Fibroblast of mammary gland (primary cell): ENCODE measurements at regions not wholly inside any gene's neighbourhood (a gene's known extent, or its start where the extent isn't known, plus 50 kb on each side); places are given as distances from the start of the nearest gene placed in this dataset.
"Not testable (repeated sequence)": the region's sequence is repeated elsewhere in the genome, so short reads cannot be mapped to it uniquely, and the experiment has no call there.

Source experiments
- DNase-seq: peaks from one replicate; pipeline ENCODE4 v3.0.0-alpha.2; 2010; ENCODE audit warnings: low read depth
- H3K4me3 ChIP-seq: 2 replicates; pipeline ENCODE4 v1.5.1; 2011; ENCODE audit warnings: low read depth, mild to moderate bottlenecking, low read length, moderate library complexity; ENCODE audit not compliant: control insufficient read depth
- TF ChIP-seq, protein P1 (sequence below): conservative IDR thresholded peaks from 2 replicates; pipeline ENCODE4 v1.5.1; 2011; ENCODE audit warnings: low read depth, low read length, inconsistent platforms; ENCODE audit not compliant: control insufficient read depth, insufficient read depth

DNA sequence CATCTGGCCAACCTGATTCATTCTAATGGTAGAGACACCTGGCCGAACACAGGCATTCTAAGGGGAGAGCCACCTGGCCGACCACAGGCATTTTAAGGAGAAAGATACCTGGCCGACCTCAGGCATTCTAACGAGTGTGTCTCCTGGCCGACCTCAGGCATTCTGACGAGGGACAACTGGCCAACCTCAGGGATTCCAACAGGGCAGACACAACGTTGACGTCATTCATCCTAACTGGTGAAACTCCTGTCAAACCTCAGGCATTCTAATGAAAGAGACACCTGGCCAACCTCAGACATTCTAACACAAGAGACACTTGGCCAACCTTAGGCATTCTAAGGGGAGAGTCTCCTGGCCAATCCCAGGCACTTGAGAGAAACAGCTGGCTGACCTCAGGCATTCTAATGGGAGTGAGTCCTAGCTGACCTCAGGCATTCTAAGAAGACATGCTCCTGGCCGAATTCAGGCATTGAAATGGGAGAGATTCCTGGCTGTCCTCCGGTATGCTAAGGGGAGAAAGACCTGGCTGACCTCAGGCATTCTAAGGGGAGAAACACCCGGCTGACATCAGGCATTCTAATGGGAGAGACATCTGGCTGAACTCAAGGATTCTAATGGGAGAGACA, 1352.5 kb downstream of the UQCRFS1 start:
- TF ChIP-seq, protein P1, sequence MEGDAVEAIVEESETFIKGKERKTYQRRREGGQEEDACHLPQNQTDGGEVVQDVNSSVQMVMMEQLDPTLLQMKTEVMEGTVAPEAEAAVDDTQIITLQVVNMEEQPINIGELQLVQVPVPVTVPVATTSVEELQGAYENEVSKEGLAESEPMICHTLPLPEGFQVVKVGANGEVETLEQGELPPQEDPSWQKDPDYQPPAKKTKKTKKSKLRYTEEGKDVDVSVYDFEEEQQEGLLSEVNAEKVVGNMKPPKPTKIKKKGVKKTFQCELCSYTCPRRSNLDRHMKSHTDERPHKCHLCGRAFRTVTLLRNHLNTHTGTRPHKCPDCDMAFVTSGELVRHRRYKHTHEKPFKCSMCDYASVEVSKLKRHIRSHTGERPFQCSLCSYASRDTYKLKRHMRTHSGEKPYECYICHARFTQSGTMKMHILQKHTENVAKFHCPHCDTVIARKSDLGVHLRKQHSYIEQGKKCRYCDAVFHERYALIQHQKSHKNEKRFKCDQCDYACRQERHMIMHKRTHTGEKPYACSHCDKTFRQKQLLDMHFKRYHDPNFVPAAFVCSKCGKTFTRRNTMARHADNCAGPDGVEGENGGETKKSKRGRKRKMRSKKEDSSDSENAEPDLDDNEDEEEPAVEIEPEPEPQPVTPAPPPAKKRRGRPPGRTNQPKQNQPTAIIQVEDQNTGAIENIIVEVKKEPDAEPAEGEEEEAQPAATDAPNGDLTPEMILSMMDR: no peak

DNA sequence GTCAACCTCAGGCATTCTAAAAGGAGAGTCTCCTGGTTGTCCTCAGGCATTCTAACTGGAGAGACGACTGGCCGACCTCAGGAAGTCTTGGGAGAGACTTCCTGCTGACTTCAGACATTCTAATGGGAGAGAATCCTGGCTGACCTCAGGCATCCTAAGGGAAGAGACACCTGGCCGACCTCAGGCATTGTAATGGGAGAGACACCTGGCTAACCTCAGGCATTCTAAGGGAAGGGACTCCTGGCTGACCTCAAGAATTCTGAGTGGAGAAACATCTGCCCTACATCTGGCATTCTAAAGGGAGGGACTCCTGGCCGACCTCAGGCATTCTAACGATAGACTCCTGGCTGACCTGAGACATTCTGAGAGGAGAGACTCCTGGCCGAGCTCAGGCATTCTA, 1353.3 kb downstream of the UQCRFS1 start:
- TF ChIP-seq, protein P1: no peak
- H3K4me3 ChIP-seq: no peak overlapping the region
- no peak for DNase-seq

More for the DNA sequence above, 1352.5 kb downstream of the UQCRFS1 start:
- no peak for DNase-seq
- no peak overlapping the region for H3K4me3 ChIP-seq

DNA sequence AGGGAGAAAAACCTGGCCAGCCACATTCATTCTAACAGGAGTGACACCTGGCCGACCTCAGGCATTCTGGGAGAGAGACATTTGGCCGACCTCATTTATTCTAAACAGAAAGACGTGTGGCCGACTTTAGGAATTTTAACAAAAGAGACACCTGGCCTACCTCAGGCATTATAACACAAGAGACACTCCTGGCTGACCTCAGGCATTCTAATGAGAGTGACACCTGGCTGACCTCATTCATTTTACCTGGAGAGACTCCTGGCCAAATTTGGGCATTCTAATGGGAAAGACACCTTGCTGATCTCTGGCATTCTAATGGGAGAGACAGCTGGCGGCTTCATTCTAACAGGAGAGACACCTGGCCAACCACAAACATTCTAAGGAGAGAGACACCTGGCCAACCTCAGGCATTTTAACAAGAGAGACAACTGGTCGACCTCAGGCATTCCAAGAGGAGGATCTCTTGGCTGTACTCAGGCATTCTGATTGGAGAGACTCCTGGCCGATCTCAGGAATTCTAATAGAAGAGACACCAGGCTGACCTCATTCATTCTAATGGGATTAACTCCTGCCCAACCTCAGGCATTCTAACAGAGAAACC, 1353.9 kb downstream of the UQCRFS1 start:
- TF ChIP-seq, protein P1: no peak
- DNase-seq: no peak
- no peak overlapping the region for H3K4me3 ChIP-seq

DNA sequence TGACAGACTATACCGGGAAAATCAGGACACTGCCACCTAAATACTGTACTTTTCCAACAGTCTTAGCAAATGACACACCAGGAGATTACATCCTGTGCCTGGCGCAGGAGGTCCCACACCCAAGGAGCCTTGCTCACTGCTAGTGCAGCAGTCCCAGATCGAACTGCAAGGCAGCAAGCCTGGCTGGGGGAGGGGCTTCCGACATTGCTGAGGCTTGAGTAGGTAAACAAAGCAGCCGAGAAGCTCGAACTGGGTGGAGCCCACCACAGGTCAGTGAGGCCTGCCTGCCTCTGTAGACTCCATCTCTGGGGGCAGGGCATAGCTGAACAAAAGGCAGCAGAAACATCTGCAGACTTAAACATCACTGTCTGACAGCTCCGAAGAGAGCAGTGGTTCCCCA, 1360.0 kb downstream of the UQCRFS1 start:
- H3K4me3 ChIP-seq, DNase-seq: not testable (repeated sequence)

DNA sequence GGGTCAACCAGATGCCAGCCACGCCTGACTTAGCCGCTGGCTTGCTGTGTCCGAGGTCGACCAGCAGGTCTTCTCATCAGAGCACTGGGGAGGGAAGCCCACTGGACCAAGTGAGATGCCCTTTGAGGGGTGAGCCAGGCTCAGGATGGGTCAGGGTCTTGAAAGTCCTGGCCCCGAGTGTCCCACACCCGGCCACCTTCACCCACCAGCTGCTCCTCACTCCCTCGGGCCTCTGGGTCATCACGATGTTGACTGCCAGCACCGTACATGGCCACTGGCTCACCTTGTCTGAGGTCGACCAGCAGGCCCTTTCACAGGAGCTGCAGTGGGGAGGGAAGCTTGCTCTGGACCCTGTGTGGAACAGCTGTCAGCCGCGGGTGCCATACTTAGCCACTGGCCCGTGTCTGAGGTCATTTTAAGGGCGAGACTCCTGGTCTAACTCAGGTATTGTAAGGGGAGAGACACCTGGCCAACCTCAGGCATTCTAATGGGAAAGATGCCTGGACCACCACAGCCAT, 1361.3 kb downstream of the UQCRFS1 start:
- TF ChIP-seq, protein P1: no peak
- no peak overlapping the region for H3K4me3 ChIP-seq
- no peak for DNase-seq

DNA sequence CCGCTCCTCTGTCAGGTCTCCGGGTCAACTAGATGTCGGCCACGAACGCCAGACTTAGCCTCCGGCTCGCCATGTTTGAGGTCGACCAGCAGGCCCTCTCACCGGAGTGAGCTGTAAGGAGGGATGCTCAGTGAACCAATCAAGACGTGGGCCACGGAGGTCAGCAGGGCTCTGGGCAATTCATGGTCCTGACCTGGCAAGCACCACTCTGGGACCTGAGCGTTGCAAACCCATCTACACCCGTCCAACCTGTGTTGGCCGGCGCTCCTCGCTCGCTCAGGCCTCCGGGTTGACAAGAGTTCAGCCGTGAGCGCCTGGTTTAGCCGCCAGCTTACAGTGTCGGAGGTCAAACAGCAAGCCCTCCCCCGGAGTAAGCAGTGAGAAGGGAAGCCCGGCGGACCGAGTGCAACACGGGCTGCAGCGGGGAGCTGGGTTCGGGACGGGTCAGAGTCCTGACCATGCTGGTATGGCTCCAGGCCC, 1361.9 kb downstream of the UQCRFS1 start:
- DNase-seq: no peak
- no peak overlapping the region for H3K4me3 ChIP-seq
- TF ChIP-seq, protein P1: no peak

DNA sequence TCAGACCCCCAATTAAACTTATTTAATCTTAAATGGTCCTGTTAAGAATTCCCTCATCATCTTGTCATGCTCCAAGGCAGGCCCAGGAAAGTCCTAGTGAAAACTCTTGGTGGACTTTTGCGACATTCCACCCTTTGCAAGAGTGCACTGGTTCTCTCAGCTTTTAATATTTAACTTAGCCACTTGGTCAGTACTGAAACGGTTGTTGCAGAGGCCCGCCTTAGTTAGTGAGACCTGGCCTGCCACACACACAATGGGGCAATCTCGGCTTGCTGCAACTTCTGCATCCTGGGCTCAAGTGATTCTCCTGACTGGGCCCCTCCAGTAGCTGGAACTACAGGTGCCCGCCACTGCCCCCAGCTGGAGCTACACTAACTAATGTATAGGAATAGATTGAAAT, 1366.0 kb downstream of the UQCRFS1 start:
- DNase-seq: no peak
- no peak overlapping the region for H3K4me3 ChIP-seq
- TF ChIP-seq, protein P1: no peak
